Right lobe of liver (tissue), 4 donors: ENCODE measurements at regions not wholly inside any gene's neighbourhood (a gene's known extent, or its start where the extent isn't known, plus 50 kb on each side); places are given as distances from the start of the nearest gene placed in this dataset.

Source experiments
- CTCF ChIP-seq, 4 donors: fragments of 200-600 bp in 3 of 4; fragments of 450-650 bp in 1 of 4; IDR thresholded peaks; one replicate each; pipeline versions ENCODE4 v1.5.1 to v1.8.0; 2016 to 2022; ENCODE audit warnings: antibody characterized with exemption in 4 of 4, mild to moderate bottlenecking in 2 of 4
- POLR2A ChIP-seq: fragments of 450-650 bp; IDR thresholded peaks from one replicate; pipeline ENCODE4 v1.6.1; 2017; ENCODE audit warnings: antibody characterized with exemption, mild to moderate bottlenecking
- donor health status: DM: no; HTN: no; CAD: no.
- donor health status: DM: no; HTN: no; CAD: no.
- donor health status: DM: no; HTN: yes; CAD: no.

GRCh38 chr13:85737952-85738351, 61.3 kb downstream of the SLITRK6 start:
- TF ChIP-seq CTCF (IDR thresholded peaks at IDR 0.05): no peak
- TF ChIP-seq POLR2A: no peak
